ENCODE measurements at regions not wholly inside any gene's neighbourhood (a gene's known extent, or its start where the extent isn't known, plus 50 kb on each side); places are given as distances from the start of the nearest gene placed in this dataset.

- TF ChIP-seq GATA2 (CRISPR knock-in tag; IDR thresholded peaks at IDR 0.05) (no peak), TAF1 (IDR thresholded peaks at IDR 0.05; ENCODE audit: borderline replicate concordance, low read depth, low read length) (no peak), CTCF (IDR thresholded peaks at IDR 0.05) (no peak), PBX3 (IDR thresholded peaks at IDR 0.05) (no peak), EP300 (IDR thresholded peaks at IDR 0.05; ENCODE audit: borderline replicate concordance in 1 of 2, low read depth in 1 of 2, low read length in 1 of 2) (no peak)
Measured at GRCh38 chrX:65406532-65406931, 128.1 kb downstream of the LAS1L start.
